ENCODE measurements at regions not wholly inside any gene's neighbourhood (a gene's known extent, or its start where the extent isn't known, plus 50 kb on each side); places are given as distances from the start of the nearest gene placed in this dataset.

DNA sequence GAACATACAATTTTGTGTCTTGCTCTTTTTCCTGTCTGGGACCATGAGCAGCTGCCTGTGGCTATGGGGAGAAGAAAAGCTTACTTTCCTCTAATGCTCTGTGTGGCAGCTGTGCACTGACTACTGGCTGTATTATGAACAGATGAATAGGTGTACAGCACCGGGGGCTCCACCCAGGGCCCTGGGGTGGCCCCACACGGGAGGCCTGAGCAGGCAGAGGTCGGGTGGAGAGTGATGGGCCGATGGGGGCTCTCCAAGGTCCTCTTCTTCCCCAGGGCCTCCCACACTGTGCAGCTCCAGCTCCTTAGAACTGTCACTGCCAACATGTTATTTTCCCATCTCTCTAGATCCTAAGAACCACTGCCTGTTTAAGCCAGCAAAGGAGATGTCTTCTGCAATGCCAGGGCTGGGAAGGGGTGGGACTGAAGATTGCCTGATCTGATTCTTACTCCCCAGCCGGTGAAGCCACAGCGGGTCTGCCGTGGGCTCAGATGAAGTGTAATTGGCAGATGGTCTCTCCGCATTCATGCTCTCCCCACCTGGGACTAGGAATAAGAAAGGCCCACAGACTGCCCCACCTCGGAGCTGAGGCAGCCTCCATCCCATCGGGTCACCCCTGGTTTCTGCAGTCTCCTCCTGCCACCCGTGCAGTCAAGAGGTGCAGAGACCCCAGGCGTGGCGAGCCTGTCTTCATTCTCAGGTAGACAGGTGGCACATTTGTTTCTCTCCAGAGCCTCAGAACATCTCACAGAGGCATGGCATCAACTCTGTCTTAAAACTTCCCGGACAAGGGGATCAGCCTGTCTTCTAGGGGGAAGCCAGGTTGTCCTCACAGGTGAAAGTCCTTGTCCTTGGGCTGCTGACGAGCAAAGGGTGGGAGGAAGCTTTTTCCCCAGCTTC, 186.5 kb upstream of the GALNT2 start:
- Histone ChIP-seq H2AFZ (no peak overlapping the region), H3K4me2 (ENCODE audit: unreplicated experiment) (no peak overlapping the region)

GRCh38 chr1:229882621-229883020, 184.4 kb upstream of the GALNT2 start:
- Histone ChIP-seq H3K36me3 (ENCODE audit: low read depth) (no peaks in the 10 kb centered on the region), H4K20me1 (ENCODE audit: insufficient read depth) (no peaks in the 10 kb centered on the region), H3K9ac (no peak overlapping the region), H3K27me3 (replicated peaks; ENCODE audit: insufficient read depth) (peaks cover 33% of the 10 kb centered on the region), H3K9me2 (ENCODE audit: insufficient read depth) (no peaks in the 10 kb centered on the region), H3K4me3 (no peak overlapping the region), H2AFZ (no peak overlapping the region), H3K27ac (no peak overlapping the region), H3K9me3 (ENCODE audit: low read depth) (no peaks in the 10 kb centered on the region), H3K4me1 (ENCODE audit: insufficient read depth) (no peaks in the 10 kb centered on the region), H3K4me2 (ENCODE audit: unreplicated experiment) (no peak overlapping the region), H3F3A (ENCODE audit: insufficient read depth) (no peaks in the 10 kb centered on the region), H3K79me2 (ENCODE audit: insufficient read depth) (no peaks in the 10 kb centered on the region)
- TF ChIP-seq EZH2 (IDR thresholded peaks at IDR 0.05; ENCODE audit: insufficient read depth, poor library complexity, severe bottlenecking) (no peak), EZH2phosphoT487 (IDR thresholded peaks at IDR 0.05; ENCODE audit: insufficient read depth, low read depth) (no peak)
- 42 to 58% methylated on average over 5 of the region's 5 CpGs for WGBS, 2 experiments (ENCODE audit: low coverage in 1 of 2, low lambda C conversion rate in 2 of 2, missing lambda C conversion rate in 2 of 2)
- no peak for DNase-seq
- in situ Hi-C loops (cut with MboI), result no loop called here

More for the DNA sequence above, 186.5 kb upstream of the GALNT2 start:
- no peaks in the 10 kb centered on the region for H3F3A ChIP-seq (ENCODE audit: insufficient read depth)
- H3K4me3 ChIP-seq, result no peak overlapping the region
- in situ Hi-C loops (cut with MboI), result no loop called here
- H3K27me3 ChIP-seq (replicated peaks; ENCODE audit: insufficient read depth), result peaks cover 33% of the 10 kb centered on the region
- 37 to 38% methylated on average over 15 of the region's 15 CpGs for WGBS, 2 experiments (ENCODE audit: low coverage in 1 of 2, low lambda C conversion rate in 2 of 2, missing lambda C conversion rate in 2 of 2)
- no peaks in the 10 kb centered on the region for H3K9me3 ChIP-seq (ENCODE audit: low read depth)
- H3K36me3 ChIP-seq (ENCODE audit: low read depth), result no peaks in the 10 kb centered on the region
- DNase-seq, result no peak
- no peaks in the 10 kb centered on the region for H4K20me1 ChIP-seq (ENCODE audit: insufficient read depth)
- no peaks in the 10 kb centered on the region for H3K4me1 ChIP-seq (ENCODE audit: insufficient read depth)
- TF ChIP-seq EZH2 (IDR thresholded peaks at IDR 0.05; ENCODE audit: insufficient read depth, poor library complexity, severe bottlenecking) (no peak), EZH2phosphoT487 (IDR thresholded peaks at IDR 0.05; ENCODE audit: insufficient read depth, low read depth) (no peak)
- no peaks in the 10 kb centered on the region for H3K9me2 ChIP-seq (ENCODE audit: insufficient read depth)
- no peak overlapping the region for H3K9ac ChIP-seq
- H3K27ac ChIP-seq, result no peak overlapping the region
- no peaks in the 10 kb centered on the region for H3K79me2 ChIP-seq (ENCODE audit: insufficient read depth)

DNA sequence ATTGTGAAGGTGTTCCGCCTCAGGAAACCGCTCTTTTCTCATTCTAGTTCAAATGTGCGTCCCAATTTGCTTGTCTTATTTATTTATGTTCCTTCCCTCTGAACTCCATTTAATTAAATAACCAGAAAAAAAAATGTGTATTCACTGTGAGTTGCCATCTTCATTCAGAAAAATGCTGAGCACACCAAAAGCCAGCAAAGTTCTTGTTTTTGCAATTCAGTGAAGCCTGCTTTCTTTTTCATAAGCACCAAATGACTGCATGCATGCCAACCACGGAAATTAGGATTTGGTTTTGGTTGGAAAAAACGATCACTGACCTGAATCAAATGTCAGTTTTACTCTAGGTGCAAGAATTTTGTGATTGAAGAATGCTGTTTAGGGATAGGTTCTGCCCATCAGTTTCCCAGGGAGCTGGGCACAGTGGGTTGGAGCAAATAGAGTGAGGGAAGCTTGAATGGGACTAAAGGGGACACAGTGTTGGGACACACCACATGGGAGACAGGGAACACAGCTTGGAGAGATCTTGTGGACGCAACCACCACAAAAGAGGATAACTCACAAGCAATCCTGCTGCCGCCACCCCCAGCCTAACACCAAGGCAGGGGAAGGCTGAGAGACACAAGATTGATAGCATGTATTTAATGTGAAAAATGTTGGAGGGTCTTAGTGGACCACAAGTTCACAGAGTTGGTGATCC, 183.4 kb upstream of the GALNT2 start:
- no peaks in the 10 kb centered on the region for H4K20me1 ChIP-seq (ENCODE audit: insufficient read depth)
- no peaks in the 10 kb centered on the region for H3K79me2 ChIP-seq (ENCODE audit: insufficient read depth)
- no peak overlapping the region for H3K9ac ChIP-seq
- no peak overlapping the region for H3K27ac ChIP-seq
- in situ Hi-C loops (cut with MboI), result no loop called here
- H2AFZ ChIP-seq, result no peak overlapping the region
- 35% methylated on average over 7 of the region's 7 CpGs for WGBS, 2 experiments (ENCODE audit: low coverage in 1 of 2, low lambda C conversion rate in 2 of 2, missing lambda C conversion rate in 2 of 2)
- TF ChIP-seq EZH2 (IDR thresholded peaks at IDR 0.05; ENCODE audit: insufficient read depth, poor library complexity, severe bottlenecking), result no peak
- no peak for TF ChIP-seq EZH2phosphoT487 (IDR thresholded peaks at IDR 0.05; ENCODE audit: insufficient read depth, low read depth)
- H3F3A ChIP-seq (ENCODE audit: insufficient read depth), result no peaks in the 10 kb centered on the region
- no peaks in the 10 kb centered on the region for H3K36me3 ChIP-seq (ENCODE audit: low read depth)
- H3K9me2 ChIP-seq (ENCODE audit: insufficient read depth), result no peaks in the 10 kb centered on the region
- no peaks in the 10 kb centered on the region for H3K9me3 ChIP-seq (ENCODE audit: low read depth)
- no peaks in the 10 kb centered on the region for H3K4me1 ChIP-seq (ENCODE audit: insufficient read depth)
- no peak for DNase-seq
- no peak overlapping the region for H3K4me2 ChIP-seq (ENCODE audit: unreplicated experiment)
- H3K4me3 ChIP-seq, result no peak overlapping the region
- H3K27me3 ChIP-seq (replicated peaks; ENCODE audit: insufficient read depth), result peaks cover 32% of the 10 kb centered on the region

DNA sequence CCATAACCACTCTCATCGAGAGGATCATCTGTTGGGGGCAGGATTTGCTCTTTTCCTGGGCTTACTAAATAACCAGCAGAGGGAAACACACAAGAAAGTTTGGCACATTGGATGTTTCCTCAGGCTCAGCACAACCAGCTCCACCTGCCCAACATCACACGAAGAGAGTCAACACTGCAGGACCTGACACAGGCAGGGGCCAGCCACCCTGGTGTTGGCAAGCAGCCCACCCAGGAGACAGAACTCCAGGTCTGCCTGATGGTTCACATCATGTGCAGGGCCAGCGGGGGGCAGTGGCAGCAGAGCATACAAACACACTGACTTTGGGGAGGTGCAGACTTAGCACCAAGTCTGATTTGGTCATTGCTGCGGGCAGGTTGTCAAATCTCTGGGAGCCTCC, 182.3 kb upstream of the GALNT2 start:
- no peaks in the 10 kb centered on the region for H4K20me1 ChIP-seq (ENCODE audit: insufficient read depth)
- no peaks in the 10 kb centered on the region for H3K79me2 ChIP-seq (ENCODE audit: insufficient read depth)
- in situ Hi-C loops (cut with MboI), result no loop called here
- H2AFZ ChIP-seq, result no peak overlapping the region
- no peak overlapping the region for H3K4me2 ChIP-seq (ENCODE audit: unreplicated experiment)
- WGBS, 2 experiments (ENCODE audit: low coverage in 1 of 2, low lambda C conversion rate in 2 of 2, missing lambda C conversion rate in 2 of 2), result 28 to 31% methylated on average over 4 of the region's 4 CpGs
- no peaks in the 10 kb centered on the region for H3K9me3 ChIP-seq (ENCODE audit: low read depth)
- H3F3A ChIP-seq (ENCODE audit: insufficient read depth), result no peaks in the 10 kb centered on the region
- H3K4me1 ChIP-seq (ENCODE audit: insufficient read depth), result no peaks in the 10 kb centered on the region
- DNase-seq, result no peak
- peaks cover 21% of the 10 kb centered on the region for H3K27me3 ChIP-seq (replicated peaks; ENCODE audit: insufficient read depth)
- no peak for TF ChIP-seq EZH2 (IDR thresholded peaks at IDR 0.05; ENCODE audit: insufficient read depth, poor library complexity, severe bottlenecking)
- TF ChIP-seq EZH2phosphoT487 (IDR thresholded peaks at IDR 0.05; ENCODE audit: insufficient read depth, low read depth), result no peak
- H3K4me3 ChIP-seq, result no peak overlapping the region
- no peaks in the 10 kb centered on the region for H3K36me3 ChIP-seq (ENCODE audit: low read depth)
- H3K27ac ChIP-seq, result no peak overlapping the region
- H3K9ac ChIP-seq, result no peak overlapping the region
- no peaks in the 10 kb centered on the region for H3K9me2 ChIP-seq (ENCODE audit: insufficient read depth)

All from GM23248 (cell line).